RWPE1 (cell line): ENCODE measurements at regions not wholly inside any gene's neighbourhood (a gene's known extent, or its start where the extent isn't known, plus 50 kb on each side); places are given as distances from the start of the nearest gene placed in this dataset.

Experiments used
- CTCF ChIA-PET: fragments of 350-600 bp; sonication (Branson Sonifier 250); formaldehyde crosslinking; extraction: SDS; loops from one replicate; lab custom pipeline; 2021; lab: Yijun Ruan, JAX
- POLR2A ChIA-PET: fragments of 400-600 bp; formaldehyde crosslinking; extraction: SDS; loops from one replicate; lab custom pipeline; 2020; ENCODE audit warnings: antibody characterized with exemption; ENCODE audit not compliant: low non-redundant PET; lab: Yijun Ruan, JAX
- DNase-seq: peaks from one replicate; pipeline ENCODE4 v3.0.0; 2012; ENCODE audit warnings: low spot score
- H3K27ac ChIP-seq: fragments of 450-650 bp; 2 replicates; pipeline ENCODE4 v1.5.1; 2017
- CTCF ChIP-seq: fragments of 450-650 bp; conservative IDR thresholded peaks from 2 replicates; pipeline ENCODE4 v1.5.1; 2017; ENCODE audit warnings: low read depth, mild to moderate bottlenecking

GRCh38 chr13:105762096-105762495 is 773.4 kb downstream of the EFNB2 start:
- H3K27ac ChIP-seq: no peak overlapping the region
- POLR2A ChIA-PET: no interaction called here
- CTCF ChIA-PET: no interaction called here
- no peak for DNase-seq
- no peak for TF ChIP-seq CTCF

GRCh38 chr13:105758918-105759860 is 776.3 kb downstream of the EFNB2 start:
- DNase-seq: no peak
- POLR2A ChIA-PET: no interaction called here
- H3K27ac ChIP-seq: no peak overlapping the region
- no peak for TF ChIP-seq CTCF
- CTCF ChIA-PET: interaction anchor here (0.6 kb wide), 1 partner anchor 99 kb away, joined by 3 read pairs; no protein-coding TSS in a partner anchor

GRCh38 chr13:105740739-105741138 is 794.7 kb downstream of the EFNB2 start:
- H3K27ac ChIP-seq: no peak overlapping the region
- ChIA-PET POLR2A (no interaction called here), CTCF (interaction anchor here (0.6 kb wide), 1 partner anchor 744 kb away, joined by 4 read pairs; no protein-coding TSS in a partner anchor)
- no peak for DNase-seq
- TF ChIP-seq CTCF: no peak

GRCh38 chr13:105737688-105738087 is 797.8 kb downstream of the EFNB2 start:
- no peak overlapping the region for H3K27ac ChIP-seq
- ChIA-PET CTCF (no interaction called here), POLR2A (no interaction called here)
- no peak for TF ChIP-seq CTCF
- no peak for DNase-seq

GRCh38 chr13:105735281-105735680 is 800.2 kb downstream of the EFNB2 start:
- DNase-seq: no peak
- H3K27ac ChIP-seq: no peak overlapping the region
- TF ChIP-seq CTCF: no peak
- ChIA-PET CTCF (interaction anchor here (0.5 kb wide), 1 partner anchor 628 kb away, joined by 3 read pairs; no protein-coding TSS in a partner anchor), POLR2A (no interaction called here)

- no peak for TF ChIP-seq CTCF
- ChIA-PET CTCF (interaction anchor here (0.7 kb wide), 1 partner anchor 11 kb away, joined by 4 read pairs; no protein-coding TSS in a partner anchor), POLR2A (no interaction called here)
- no peak for DNase-seq
- H3K27ac ChIP-seq: no peak overlapping the region
Measured at GRCh38 chr13:105732806-105733529, 802.5 kb downstream of the EFNB2 start.
